Stimulated activated CD4-positive, alpha-beta T cell treated with anti-CD3 and anti-CD28 coated beads, TNF-alpha, amount 100 ng/mL, for 24 hours (primary cell): ENCODE measurements at regions not wholly inside any gene's neighbourhood (a gene's known extent, or its start where the extent isn't known, plus 50 kb on each side); places are given as distances from the start of the nearest gene placed in this dataset.
"Not testable (repeated sequence)": the region's sequence is repeated elsewhere in the genome, so short reads cannot be mapped to it uniquely, and the experiment has no call there.

Experiments used
- DNase-seq, 3 experiments: peaks; one replicate each; pipeline ENCODE4 v3.0.0-alpha.2; 2020; ENCODE audit warnings: low read depth in 3 of 3

GRCh38 chr6:139996253-139996834 is 621.9 kb upstream of the CITED2 start:
- no peak for DNase-seq

GRCh38 chr6:139994998-139995397 is 620.5 kb upstream of the CITED2 start:
- no peak for DNase-seq

- DNase-seq = no peak
Observed at GRCh38 chr6:139990856-139991465, 616.5 kb upstream of the CITED2 start.

GRCh38 chr6:139990026-139990686 is 615.7 kb upstream of the CITED2 start:
- DNase-seq = no peak

- DNase-seq = no peak
Observed at GRCh38 chr6:139988685-139989084, 614.2 kb upstream of the CITED2 start.

GRCh38 chr6:139987091-139987490 is 612.6 kb upstream of the CITED2 start:
- DNase-seq = no peak

- no peak for DNase-seq
Observed at GRCh38 chr6:139985236-139985815, 610.9 kb upstream of the CITED2 start.

- no peak for DNase-seq
Observed at GRCh38 chr6:139984317-139984716, 609.9 kb upstream of the CITED2 start.

- no peak for DNase-seq
Observed at GRCh38 chr6:139983555-139984276, 609.3 kb upstream of the CITED2 start.

- DNase-seq = no peak
Observed at GRCh38 chr6:139982652-139983295, 608.3 kb upstream of the CITED2 start.

GRCh38 chr6:139982195-139982594 is 607.7 kb upstream of the CITED2 start:
- no peak for DNase-seq

GRCh38 chr6:139981768-139982181 is 607.3 kb upstream of the CITED2 start:
- DNase-seq = no peak

GRCh38 chr6:139981066-139981624 is 606.7 kb upstream of the CITED2 start:
- DNase-seq = no peak

- DNase-seq = not testable (repeated sequence)
Observed at GRCh38 chr6:139980631-139981030, 606.2 kb upstream of the CITED2 start.

GRCh38 chr6:139979021-139979725 is 604.7 kb upstream of the CITED2 start:
- DNase-seq = no peak

GRCh38 chr6:139977887-139978332 is 603.5 kb upstream of the CITED2 start:
- DNase-seq = no peak

- no peak for DNase-seq
Observed at GRCh38 chr6:139973669-139974344, 599.4 kb upstream of the CITED2 start.

GRCh38 chr6:139972116-139972515 is 597.7 kb upstream of the CITED2 start:
- DNase-seq = no peak

GRCh38 chr6:139970591-139970991 is 596.1 kb upstream of the CITED2 start:
- DNase-seq = no peak

- DNase-seq = no peak
Observed at GRCh38 chr6:139967497-139967896, 593.0 kb upstream of the CITED2 start.
